Stimulated activated CD4-positive, alpha-beta T cell treated with anti-CD3 and anti-CD28 coated beads, Interleukin-2, amount 100 ng/mL, for 4 hours (primary cell): ENCODE measurements at regions not wholly inside any gene's neighbourhood (a gene's known extent, or its start where the extent isn't known, plus 50 kb on each side); places are given as distances from the start of the nearest gene placed in this dataset.

Experiments used
- DNase-seq: peaks from one replicate; pipeline ENCODE4 v3.0.0-alpha.2; 2020; ENCODE audit warnings: low read depth

DNA sequence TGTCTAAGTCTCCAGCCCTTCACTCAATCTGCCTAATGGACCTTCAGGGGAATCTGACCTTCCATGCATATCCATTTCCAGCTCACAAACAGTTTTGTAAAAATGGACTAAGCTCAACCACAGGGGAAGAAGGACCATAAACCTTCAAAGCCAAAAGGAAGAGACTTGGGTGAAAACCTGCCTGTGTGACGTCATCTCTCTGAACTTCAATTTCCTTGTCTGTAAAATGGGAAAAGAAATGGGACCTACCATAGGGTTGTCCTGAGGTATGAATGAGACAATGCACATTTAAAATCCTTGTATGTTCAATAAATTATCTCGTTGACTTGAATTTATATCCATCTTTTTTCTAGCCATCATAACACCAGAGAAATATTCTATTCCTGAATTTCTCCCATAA, 370.7 kb downstream of the INSC start:
- no peak for DNase-seq

DNA sequence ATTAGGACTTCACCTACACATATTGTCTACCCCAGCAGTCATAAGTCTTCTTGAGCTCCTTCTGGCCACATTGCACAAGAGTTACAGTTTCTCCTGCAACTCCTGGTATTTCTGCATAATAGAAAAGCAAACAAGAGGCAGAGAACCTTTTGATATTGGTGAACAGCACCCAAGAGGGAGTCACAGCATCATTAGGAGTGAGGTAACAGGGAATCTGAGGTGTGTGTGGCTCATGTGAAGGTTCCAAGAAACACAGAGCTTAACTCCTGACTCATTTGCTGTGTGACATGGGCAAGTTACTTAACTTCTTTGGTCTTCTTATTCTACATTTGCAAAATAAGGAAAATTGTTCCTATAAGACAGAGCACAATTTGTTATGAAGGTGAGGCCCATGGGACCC, 374.6 kb downstream of the INSC start:
- DNase-seq, result no peak

DNA sequence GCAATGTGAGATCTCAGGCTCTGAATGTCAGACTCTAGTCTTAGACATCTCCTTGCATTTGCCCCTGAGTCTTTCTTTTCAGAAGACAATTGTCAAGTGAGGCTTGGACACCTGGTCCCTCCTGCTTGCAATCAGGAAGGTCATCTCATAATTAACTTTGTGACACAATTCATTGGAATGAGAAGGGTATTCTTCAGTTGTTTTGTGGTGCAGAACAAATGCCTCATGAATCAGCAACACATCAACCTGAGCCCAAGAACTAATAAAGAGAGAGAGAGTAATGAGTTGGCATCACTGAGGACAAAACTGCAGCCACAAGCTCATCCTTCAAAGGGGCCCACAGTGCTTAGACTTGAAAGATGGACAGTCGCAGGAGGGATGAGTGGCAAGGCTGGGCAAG, 375.8 kb downstream of the INSC start:
- no peak for DNase-seq

DNA sequence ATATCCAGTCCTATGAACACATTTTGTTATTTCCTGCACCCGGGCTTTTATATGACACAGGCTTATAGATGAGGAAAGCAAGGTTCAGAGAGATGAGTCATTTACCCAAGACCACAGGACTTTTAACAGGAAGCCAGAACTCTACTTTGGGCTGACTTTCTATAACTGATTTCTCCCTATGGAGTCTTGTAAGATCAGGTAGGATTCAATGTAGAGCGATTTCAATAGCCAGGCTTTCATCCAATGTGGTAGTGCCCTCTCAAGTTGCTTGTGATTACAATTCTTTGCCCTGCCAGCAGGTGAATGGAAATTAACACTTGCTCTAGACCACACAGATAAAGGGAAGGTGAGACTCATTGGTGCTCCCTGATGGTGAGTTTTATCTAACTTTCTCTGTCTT, 378.3 kb downstream of the INSC start:
- no peak for DNase-seq

DNA sequence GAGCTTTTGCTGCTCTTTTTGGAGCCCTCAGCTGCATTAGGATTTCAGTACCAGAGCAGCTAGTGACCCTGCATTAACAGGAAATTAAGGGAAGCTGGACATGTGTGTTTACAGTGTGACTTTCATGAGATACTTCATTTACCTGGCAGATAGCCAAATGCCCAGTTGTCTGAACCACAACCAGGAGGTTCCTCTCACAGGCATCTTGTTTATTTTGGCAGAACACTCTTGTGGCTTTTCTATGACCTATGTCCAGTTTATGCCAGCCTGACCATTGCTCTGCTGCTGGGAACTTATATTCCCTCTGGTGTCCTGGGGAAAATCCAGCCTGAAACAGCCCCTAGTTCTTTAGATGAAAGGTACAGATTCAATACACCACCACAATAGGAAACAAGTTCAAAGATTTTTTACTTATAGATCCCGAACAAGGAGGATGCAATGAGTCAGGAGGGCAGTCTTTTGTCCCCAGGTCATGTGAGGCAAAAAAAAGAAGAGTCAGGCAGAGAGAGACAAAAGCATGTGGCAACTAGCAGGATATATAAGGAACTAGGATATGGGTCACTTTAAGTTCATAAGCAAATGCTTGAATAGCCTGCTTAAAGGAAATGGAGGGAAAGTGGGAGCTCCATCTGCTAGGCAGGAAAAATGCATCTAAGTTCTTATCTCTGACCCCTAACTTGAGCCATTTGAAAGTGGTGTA, 379.3 kb downstream of the INSC start:
- DNase-seq, result no peak

DNA sequence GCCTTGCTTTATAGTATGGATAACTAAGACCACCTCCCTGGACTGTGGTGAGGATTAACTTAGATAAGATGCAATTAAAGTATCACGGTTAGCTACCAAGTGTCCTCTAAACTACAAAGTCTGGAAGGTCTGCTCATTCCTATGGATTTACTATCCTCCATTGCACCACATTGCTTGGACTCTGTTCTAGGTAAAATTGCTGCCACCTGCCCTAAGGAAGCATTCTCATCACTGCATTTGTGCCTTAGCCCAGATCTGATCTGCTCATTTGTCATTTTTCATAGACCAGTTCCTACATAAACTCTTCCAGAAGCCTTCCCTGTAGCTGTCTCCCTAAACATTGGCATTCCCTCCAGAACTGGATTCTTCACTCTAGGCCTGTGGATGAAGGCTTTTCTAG, 380.0 kb downstream of the INSC start:
- no peak for DNase-seq

DNA sequence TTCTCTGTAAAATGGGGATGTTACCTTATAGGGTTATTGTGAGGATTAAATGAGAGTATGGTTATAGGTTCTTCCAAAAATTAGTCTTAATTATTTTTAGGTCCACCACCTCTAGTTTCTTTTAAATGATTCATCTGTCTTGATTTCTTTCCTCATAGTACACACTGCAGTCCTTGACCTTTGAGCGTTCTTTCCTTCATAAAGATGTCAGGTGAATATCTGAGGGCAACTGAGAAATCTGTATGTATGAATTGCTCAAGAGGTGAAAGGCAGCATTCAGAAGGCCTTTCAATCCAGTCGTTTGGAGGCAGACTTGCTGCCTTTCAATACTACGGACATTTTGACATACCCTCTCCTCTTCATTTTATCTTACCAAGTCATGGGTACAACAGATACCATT, 380.7 kb downstream of the INSC start:
- no peak for DNase-seq

DNA sequence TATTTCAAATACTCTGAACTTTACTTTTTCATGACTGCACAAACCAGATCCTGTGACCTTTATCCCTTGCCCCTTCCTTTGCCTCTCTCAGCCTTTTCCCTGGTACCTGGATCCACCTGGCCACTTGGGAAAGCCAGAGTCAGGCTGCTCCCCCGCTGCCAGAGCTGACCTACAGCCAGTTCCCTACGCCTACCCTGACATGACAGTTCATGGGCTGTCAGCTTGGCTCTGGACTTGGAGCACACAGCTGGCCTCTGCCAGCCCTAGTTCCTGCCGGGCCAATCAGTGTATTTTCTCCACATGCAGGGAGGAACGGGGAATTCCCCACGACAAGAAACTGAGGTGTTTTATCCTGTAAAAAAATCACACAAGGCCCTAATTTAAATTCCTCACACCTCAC, 382.6 kb downstream of the INSC start:
- DNase-seq, result no peak

DNA sequence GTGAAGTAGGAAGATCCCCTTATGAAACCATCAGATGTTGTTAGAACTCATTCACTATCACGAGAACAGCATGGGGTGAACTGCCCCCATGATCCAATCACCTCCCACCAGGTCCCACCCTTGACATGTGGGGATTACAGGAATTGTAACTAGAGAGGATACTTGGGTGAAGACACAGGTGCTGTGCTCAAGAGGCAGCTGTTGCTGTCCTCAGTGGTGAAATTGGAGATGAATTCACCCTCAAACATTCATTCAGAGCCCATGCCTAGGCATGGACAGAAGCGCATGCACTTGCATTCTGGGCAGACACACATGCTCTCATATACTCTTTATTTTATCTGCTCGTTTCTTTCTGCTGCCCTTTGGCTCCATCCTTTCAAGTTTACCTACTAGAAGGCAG, 385.0 kb downstream of the INSC start:
- no peak for DNase-seq

DNA sequence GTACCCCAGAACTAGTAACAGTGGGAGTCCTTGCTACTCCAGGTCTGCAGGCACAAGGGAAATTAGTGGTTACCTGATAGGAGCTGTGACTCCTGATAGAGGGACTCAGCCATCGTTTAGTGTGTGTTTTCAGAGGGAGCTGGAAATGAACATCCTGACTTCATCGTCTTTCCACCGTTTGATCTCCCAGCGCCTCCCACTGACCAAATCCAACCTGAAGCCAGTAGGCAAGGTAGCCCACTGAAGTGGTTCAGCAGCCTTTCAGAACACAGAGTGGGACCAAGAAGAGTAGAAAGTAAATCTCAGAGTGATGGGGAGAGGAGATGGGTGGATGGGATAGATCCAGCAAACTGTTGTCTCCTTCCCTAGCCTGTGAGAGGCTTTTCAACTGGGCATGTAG, 385.9 kb downstream of the INSC start:
- DNase-seq, result no peak

DNA sequence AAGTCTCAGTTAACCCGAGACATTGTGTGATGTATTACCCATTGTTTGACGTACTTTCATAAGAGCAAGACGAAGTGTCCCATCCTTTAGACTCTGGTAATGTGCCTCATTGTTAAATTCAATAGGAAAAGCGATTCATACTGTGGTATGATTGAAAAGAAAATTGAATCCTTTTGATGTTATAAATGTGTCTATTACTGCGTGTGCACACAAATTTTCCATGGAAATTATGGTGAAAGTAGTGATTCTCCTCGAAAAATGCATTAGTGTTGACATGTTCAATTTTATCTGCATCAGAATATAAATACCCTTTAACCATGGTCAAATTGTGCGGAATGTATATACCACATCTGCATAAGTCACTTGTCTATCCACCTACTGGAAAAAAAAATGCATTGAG, 386.8 kb downstream of the INSC start:
- no peak for DNase-seq

DNA sequence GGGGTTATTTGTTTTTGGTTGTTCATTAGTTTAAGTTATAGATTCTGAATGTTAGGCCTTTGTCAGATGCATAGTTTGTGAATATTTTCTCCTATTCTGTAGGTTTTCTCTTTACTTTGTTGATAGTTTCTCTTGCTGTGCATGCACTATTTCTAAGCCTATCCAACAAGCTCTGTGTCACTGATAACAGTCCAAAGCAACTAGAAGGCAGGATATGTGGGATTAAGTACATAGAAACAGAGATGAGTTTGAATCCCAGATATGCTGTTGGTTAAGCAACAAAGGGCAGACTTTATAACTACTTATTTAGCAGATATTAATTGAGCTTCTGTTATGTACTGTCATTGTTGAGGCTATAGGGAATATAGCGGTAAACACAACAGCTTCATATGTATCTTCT, 390.4 kb downstream of the INSC start:
- no peak for DNase-seq

DNA sequence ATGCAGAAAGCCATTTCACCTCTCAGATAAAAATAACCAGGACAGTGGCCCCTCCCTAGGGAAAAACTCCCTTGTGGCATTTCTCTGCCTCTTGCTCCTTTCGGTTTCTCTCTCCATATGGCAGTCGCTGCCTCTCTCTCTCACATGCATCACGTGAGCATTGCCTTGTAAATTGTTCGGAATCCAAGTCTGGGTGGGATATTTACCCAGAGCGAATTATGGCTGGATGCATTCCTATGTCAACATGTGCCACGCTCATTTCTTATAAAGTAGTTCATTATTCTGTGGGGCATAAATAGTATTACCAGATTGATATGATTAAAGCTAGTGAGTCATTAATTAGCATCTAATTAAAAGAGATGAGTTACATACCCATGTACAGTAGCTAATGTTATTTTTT, 392.9 kb downstream of the INSC start:
- no peak for DNase-seq

DNA sequence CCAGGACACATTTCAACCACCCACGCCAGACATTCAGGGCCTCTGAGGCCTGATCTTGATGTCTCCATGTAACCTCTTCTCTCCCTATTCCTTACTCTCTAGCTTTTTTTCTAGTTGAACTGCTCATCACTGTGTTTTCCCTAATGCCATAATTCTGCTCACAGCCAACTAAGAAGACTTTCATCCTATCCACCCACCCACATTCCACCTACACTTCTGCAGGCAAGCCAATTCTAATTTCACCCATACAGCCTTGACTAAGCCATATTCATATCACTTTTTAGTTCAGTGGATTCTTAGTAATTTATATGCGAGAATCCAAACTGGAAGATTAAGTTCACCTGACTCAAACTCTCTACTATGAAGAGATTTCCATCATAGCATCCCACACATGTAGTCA, 394.4 kb downstream of the INSC start:
- DNase-seq, result no peak

DNA sequence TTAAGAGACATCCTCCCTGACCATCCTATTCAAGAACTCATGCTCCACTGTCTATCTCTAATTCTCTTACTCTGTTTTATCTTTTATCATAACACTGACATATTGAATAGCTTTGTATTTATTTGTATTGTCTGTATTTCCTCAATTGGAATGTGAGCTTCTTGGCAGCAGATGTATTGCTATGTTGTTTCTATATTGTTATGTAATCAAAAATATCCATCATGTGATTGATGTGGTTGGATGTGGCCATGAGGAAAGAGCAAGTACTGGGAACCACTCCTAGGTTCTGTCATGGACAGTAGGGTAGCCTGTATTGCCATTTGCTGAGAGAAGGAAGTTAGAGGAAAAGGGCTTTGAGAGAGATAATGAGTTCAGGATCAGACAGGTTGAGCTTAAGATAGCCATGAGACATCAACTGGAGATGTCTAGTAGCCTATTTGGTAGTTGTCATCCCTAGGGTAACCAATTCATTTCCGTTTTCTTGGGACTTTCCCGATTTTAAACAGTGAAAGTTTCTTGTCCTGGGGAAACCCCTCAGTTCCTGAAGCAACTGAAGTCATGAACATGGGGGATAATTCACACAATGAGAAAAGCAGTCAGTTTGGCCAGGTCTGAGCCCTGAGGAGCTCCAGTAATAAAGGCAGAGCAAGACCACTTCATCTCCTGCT, 404.5 kb downstream of the INSC start:
- DNase-seq, result no peak

DNA sequence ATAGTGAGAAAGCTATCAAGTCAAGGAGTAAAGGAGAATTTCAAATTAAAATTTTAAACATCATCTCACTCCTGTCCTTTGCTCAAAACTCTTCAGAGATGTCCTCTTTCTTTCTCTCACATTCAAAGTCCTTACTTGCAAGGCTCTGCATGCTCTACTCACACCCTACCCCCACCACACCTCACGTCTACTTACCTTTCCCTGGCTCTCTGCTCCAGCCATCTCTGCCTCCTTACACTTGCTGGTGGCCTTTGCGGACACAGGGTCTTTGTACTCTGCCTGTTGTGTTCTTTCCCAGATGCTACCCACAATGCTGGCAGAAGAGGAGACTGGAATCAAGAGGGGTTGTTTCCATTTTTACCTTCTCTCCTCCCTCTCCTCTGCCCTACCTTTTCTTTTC, 405.2 kb downstream of the INSC start:
- DNase-seq, result no peak

DNA sequence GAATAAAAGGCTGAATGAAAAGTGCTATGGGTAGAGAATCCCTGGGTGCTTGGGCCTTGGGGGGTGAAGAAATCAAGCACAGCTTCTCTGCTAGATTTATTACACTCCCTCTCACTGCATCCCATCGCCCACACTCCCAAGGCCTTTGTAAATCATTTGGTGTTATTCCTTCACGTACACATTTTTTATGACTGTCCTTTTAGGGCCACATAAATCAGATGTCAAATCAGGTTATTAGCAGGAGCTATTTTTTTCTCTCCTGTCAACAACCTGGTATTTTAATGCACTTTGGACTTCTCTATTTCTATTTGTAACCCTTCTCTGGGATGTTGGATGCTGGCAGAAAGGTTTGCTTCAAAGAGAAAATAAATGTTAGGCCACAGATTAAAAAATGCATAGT, 408.8 kb downstream of the INSC start:
- no peak for DNase-seq

DNA sequence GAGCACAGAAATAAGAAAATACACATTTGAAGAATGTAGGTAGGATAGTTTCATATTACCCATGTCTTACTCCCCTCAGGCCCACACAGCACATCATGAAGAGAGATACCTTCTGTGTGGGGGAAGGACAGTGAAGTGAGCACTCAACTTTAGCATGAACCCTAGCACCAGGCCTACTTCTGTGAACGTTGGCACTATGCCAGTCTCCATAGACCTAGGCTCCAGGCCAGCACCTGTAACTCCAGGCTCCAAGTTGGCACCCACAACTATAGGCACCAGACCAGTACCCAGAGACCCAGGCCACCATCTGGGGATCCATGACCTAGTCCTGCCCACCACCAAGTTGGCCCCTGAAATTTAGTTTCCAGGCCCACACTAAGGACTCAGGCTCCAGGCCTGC, 410.9 kb downstream of the INSC start:
- no peak for DNase-seq

DNA sequence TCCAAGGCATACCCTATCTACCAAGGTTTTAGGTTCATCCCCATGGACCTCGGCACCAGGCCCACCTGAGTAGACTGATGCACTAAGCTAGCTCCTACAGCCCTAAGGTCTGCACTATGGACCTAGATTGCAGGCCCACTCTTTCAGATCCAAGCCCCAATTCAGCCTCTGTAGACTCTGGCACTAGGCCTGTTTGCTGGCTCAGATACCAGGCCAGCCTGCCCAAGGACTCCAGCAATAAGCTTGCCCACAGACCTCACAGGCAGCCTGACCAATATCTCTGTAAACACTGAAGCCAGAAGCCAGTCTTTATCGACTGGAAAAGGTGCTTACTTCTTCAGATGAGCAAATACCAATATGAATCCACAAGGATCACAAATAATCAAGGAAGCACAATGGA, 411.3 kb downstream of the INSC start:
- DNase-seq, result no peak

DNA sequence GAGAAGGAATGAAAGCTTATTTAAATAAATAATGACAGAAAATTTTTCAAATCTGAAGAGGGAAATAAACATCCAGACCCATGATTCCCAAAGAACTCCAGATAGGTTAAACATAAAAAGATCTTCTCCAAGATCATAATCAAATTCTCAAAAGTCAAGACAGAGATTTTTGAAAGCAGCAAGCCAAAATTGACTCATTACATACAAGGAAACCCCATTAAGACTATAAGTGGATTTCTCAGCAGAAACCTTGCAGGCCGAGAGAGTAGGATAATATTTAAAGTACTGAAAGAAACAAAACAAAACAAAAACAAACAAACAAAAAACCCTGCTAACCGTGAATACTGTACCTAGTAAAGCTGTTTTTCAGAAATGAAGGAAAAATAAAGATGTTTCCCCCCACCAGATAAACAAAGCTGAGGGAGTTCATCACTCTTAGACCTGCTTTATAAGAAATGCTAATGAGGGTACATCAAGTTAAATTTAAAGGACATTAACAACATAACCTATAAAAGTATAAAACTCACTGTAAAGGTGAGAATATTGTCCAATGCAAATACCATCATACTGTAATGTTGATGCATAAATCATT, 412.2 kb downstream of the INSC start:
- no peak for DNase-seq

DNA sequence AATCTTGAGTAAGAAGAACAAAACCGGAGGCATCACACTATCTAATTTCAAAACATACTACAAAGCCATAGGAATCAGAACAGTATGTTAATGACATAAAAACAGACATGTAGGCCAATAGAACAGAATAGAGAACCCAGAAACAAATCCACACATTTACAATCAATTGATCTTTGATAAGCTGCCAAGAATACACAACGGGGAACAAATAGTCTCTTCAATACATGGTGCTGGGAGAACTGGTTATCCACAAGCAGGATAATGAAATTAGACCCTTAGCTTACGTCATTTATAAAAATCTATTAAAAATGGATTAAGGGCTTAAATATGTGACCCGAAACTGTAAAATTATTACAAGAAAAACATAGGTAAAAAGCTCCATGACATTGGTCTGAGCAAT, 417.7 kb downstream of the INSC start:
- no peak for DNase-seq

DNA sequence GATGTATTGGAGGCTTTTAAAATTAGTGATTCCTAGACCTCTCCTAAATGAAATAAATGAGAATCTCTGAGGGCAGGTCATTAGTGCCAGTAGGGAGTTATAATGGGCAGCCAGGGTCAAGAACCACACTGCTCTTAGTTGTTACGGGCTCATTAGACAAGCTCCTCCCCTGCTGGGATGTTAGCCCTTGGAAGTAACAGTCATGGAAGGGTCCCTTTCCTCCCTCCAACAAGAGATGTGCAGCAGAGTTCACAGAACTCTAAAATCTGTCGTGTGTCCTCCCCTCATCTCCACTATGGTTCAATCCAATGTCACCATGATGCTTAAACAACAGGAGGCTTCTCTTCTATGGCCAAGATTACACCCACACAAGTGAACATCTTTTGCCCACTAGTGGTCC, 419.5 kb downstream of the INSC start:
- DNase-seq, result no peak

DNA sequence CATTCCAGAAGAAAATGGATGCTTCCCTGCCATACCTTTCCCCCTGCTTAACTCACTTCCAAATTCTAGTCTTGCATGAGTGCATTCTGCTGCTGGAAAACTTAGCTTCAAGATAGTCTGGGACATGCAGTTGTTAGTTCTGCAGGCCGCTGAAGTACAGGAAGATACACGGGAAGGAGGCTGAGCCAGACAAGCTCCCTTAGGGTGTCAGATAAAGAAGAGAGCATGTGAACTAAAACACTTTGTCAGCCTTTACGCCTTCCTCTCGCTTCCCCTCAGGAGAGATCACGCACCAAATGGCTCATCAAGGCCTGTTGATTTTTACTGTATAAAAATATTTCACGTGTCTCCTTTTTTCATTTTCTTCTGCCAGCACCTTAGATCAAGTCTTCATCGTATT, 420.7 kb downstream of the INSC start:
- DNase-seq, result no peak

DNA sequence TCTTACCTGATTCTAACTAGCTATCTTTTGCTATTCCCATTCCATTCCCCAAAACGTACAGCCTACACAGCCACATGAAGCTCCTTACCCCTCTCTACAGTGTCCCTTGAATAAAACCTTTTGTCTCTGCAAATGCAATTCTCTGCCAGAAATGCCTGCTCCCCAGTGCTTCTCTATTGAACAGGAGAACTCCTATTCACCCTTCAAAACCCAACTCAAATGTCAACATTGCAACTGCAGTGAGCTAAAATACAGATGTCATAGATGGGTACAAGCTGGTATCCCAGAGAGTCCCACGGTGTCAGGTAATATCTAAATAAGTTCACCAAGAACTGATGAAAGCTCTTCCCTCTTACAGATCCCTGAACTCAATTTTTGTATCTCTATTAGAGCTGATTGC, 421.7 kb downstream of the INSC start:
- DNase-seq, result no peak
